HG03135 (cell line): ENCODE measurements at regions not wholly inside any gene's neighbourhood (a gene's known extent, or its start where the extent isn't known, plus 50 kb on each side); places are given as distances from the start of the nearest gene placed in this dataset.
"Not testable (repeated sequence)": the region's sequence is repeated elsewhere in the genome, so short reads cannot be mapped to it uniquely, and the experiment has no call there.

Source experiments
- ATAC-seq: cut with Tn5 transposase; IDR thresholded peaks from one replicate; pipeline ENCODE4 v1.9.1; 2021; ENCODE audit warnings: mild to moderate bottlenecking, moderate library complexity; ENCODE audit not compliant: unreplicated experiment

- no peak for ATAC-seq
Measured at GRCh38 chr4:28436191-28437080, 1575.8 kb downstream of the STIM2 start.

- ATAC-seq = no peak
Measured at GRCh38 chr4:28443371-28443770, 1582.7 kb downstream of the STIM2 start.

GRCh38 chr4:28443801-28444412 lies 1583.3 kb downstream of the STIM2 start:
- no peak for ATAC-seq

- ATAC-seq = no peak
Measured at GRCh38 chr4:28444886-28445496, 1584.3 kb downstream of the STIM2 start.

GRCh38 chr4:28449085-28449484 lies 1588.4 kb downstream of the STIM2 start:
- no peak for ATAC-seq

- ATAC-seq = no peak
Measured at GRCh38 chr4:28451346-28451745, 1590.7 kb downstream of the STIM2 start.

- no peak for ATAC-seq
Measured at GRCh38 chr4:28462766-28463700, 1602.4 kb downstream of the STIM2 start.

- ATAC-seq = no peak
Measured at GRCh38 chr4:28464823-28465222, 1604.2 kb downstream of the STIM2 start.

- ATAC-seq = not testable (repeated sequence)
Measured at GRCh38 chr4:28466886-28467285, 1606.2 kb downstream of the STIM2 start.

- no peak for ATAC-seq
Measured at GRCh38 chr4:28469387-28469786, 1608.7 kb downstream of the STIM2 start.

GRCh38 chr4:28469886-28470285 lies 1609.2 kb downstream of the STIM2 start:
- ATAC-seq = no peak

GRCh38 chr4:28475381-28475780 lies 1614.7 kb downstream of the STIM2 start:
- no peak for ATAC-seq

GRCh38 chr4:28479666-28480065 lies 1619.0 kb downstream of the STIM2 start:
- no peak for ATAC-seq

GRCh38 chr4:28481565-28481964 lies 1620.9 kb downstream of the STIM2 start:
- no peak for ATAC-seq

GRCh38 chr4:28482580-28483270 lies 1622.1 kb downstream of the STIM2 start:
- ATAC-seq = no peak

- ATAC-seq = no peak
Measured at GRCh38 chr4:28488021-28488420, 1627.4 kb downstream of the STIM2 start.

- no peak for ATAC-seq
Measured at GRCh38 chr4:28490669-28491068, 1630.0 kb downstream of the STIM2 start.

- no peak for ATAC-seq
Measured at GRCh38 chr4:28505064-28505463, 1644.4 kb downstream of the STIM2 start.

GRCh38 chr4:28508636-28509035 lies 1648.0 kb downstream of the STIM2 start:
- ATAC-seq = no peak

- not testable (repeated sequence) for ATAC-seq
Measured at GRCh38 chr4:28514766-28515165, 1654.1 kb downstream of the STIM2 start.
